ENCODE measurements at regions not wholly inside any gene's neighbourhood (a gene's known extent, or its start where the extent isn't known, plus 50 kb on each side); places are given as distances from the start of the nearest gene placed in this dataset.

DNA sequence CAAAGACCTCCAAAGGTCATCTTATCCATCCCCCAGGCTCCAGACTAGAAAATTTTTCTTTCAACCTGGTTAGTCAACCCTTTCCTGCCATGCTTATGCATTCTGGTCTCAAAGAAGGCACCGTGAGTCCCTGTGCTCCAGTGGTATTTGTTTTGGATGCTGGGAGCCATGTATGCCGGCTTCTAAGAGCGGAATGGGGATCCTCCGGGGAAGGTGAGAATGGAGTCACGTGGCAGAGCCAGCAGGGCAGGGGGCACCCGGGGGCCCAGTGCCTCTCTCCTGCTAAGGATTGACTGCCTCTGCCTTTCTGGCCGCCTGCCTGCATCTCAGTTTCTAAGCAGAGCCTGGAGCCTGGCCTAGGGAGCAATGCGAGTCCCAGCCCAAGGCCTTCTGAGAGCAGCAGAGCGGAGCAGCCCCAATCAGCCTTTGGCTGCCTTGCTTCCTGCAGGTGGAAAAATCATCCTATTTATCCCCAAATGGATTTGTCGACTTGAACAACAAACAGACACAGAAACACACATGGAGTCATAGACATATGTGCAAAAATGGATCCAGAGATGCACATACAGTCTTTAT is 141.0 kb downstream of the PJA1 start:
- TF ChIP-seq, protein P1, sequence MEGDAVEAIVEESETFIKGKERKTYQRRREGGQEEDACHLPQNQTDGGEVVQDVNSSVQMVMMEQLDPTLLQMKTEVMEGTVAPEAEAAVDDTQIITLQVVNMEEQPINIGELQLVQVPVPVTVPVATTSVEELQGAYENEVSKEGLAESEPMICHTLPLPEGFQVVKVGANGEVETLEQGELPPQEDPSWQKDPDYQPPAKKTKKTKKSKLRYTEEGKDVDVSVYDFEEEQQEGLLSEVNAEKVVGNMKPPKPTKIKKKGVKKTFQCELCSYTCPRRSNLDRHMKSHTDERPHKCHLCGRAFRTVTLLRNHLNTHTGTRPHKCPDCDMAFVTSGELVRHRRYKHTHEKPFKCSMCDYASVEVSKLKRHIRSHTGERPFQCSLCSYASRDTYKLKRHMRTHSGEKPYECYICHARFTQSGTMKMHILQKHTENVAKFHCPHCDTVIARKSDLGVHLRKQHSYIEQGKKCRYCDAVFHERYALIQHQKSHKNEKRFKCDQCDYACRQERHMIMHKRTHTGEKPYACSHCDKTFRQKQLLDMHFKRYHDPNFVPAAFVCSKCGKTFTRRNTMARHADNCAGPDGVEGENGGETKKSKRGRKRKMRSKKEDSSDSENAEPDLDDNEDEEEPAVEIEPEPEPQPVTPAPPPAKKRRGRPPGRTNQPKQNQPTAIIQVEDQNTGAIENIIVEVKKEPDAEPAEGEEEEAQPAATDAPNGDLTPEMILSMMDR (IDR thresholded peaks at IDR 0.05; ENCODE audit: insufficient read depth, low read length, poor library complexity, severe bottlenecking), result no peak
- no peak for DNase-seq (ENCODE audit: low read depth)
- no peak overlapping the region for H3K4me3 ChIP-seq (ENCODE audit: low read depth, low read length)
- no peaks in the 10 kb centered on the region for H3K36me3 ChIP-seq (ENCODE audit: control insufficient read depth, insufficient read depth, low read length)
- H3K27me3 ChIP-seq (ENCODE audit: control insufficient read depth, insufficient read depth, low read length), result no peaks in the 10 kb centered on the region

DNA sequence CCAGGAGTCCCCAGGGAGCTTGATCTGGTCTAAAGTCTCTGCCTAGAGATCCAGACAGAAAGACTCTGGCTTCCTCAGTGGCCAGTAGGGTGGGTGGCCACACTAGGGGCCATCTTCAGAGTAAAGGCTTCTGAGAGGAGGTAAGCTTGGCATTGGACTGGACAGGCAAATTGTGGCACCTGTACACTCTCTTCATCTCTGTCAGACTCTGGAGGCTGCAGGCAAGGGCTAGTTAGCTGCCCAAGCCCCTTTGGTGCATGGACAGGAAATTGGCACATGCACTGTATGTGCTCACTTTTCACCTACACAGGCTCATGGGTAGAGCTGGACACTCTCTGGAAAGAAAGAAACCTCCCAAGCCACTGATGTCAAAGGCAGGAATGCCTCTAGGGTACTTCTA is 142.8 kb downstream of the PJA1 start:
- Histone ChIP-seq H3K36me3 (ENCODE audit: control insufficient read depth, insufficient read depth, low read length) (no peaks in the 10 kb centered on the region), H3K27me3 (ENCODE audit: control insufficient read depth, insufficient read depth, low read length) (no peaks in the 10 kb centered on the region), H3K4me3 (ENCODE audit: low read depth, low read length) (no peak overlapping the region)
- no peak for DNase-seq (ENCODE audit: low read depth)
- TF ChIP-seq, protein P1 (IDR thresholded peaks at IDR 0.05; ENCODE audit: insufficient read depth, low read length, poor library complexity, severe bottlenecking), result no peak

DNA sequence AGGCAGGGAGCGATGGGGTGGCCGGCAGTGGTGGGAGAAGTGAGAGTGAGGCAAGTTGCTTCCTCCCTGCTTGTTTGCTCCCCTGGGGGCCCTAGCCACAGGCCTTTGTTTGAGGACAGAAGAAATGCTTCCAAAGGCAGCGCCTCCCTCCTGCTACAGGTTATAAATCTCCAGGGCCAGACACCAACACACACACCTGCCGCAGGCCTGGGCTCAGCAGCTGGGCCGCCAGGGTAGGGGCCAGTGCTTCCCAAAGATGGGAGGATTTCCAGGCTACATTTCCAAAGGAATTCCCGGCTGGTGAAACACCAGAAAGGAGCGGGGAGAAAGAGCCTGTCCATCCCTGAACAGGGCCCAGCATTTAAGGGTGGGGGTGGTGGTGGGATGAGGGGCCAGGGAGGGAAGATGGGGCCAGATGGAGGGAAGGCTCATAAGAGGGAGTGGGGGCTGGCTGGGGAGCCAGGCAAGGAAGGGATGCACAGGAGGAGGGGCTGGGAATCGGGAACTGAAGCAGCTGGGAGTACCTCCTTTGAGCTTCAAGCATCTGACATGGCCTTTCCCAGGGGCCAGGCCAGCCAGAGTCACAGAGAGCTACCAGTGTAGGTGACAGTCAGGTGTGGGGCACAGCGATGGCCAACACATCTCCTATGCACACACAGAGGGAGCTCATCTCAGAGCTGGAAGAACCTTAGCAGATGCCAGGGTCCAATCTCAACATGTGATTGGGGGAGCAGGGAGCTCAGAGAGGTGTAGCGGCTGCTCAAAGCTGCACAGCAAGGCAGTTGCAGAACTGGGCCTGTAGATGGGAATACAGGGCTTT is 143.9 kb downstream of the PJA1 start:
- no peak overlapping the region for H3K4me3 ChIP-seq (ENCODE audit: low read depth, low read length)
- no peak for DNase-seq (ENCODE audit: low read depth)
- TF ChIP-seq, protein P1 (IDR thresholded peaks at IDR 0.05; ENCODE audit: insufficient read depth, low read length, poor library complexity, severe bottlenecking), result no peak
- no peaks in the 10 kb centered on the region for H3K36me3 ChIP-seq (ENCODE audit: control insufficient read depth, insufficient read depth, low read length)
- no peaks in the 10 kb centered on the region for H3K27me3 ChIP-seq (ENCODE audit: control insufficient read depth, insufficient read depth, low read length)

DNA sequence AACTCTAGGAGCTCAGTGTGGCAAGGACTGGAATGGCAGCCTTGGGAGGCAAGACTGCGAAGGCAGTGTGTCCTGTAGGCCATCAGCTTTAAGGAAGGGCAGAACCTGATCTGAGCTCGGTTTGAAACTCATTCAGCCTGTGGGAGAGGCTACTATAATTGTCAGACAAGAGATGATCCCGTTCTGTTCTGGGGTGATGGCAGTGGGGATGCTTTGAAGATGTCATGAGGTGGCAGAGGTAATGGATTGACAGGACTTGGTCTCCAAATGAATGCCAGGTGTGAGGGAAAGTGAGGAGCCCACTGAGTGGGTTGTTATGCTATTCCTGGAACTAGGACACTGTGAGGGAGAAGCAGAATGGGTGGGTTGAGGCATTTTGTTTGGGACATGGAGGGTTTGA is 144.9 kb downstream of the PJA1 start:
- no peaks in the 10 kb centered on the region for H3K36me3 ChIP-seq (ENCODE audit: control insufficient read depth, insufficient read depth, low read length)
- DNase-seq (ENCODE audit: low read depth), result no peak
- H3K27me3 ChIP-seq (ENCODE audit: control insufficient read depth, insufficient read depth, low read length), result no peaks in the 10 kb centered on the region
- no peak overlapping the region for H3K4me3 ChIP-seq (ENCODE audit: low read depth, low read length)
- TF ChIP-seq, protein P1 (IDR thresholded peaks at IDR 0.05; ENCODE audit: insufficient read depth, low read length, poor library complexity, severe bottlenecking), result no peak

DNA sequence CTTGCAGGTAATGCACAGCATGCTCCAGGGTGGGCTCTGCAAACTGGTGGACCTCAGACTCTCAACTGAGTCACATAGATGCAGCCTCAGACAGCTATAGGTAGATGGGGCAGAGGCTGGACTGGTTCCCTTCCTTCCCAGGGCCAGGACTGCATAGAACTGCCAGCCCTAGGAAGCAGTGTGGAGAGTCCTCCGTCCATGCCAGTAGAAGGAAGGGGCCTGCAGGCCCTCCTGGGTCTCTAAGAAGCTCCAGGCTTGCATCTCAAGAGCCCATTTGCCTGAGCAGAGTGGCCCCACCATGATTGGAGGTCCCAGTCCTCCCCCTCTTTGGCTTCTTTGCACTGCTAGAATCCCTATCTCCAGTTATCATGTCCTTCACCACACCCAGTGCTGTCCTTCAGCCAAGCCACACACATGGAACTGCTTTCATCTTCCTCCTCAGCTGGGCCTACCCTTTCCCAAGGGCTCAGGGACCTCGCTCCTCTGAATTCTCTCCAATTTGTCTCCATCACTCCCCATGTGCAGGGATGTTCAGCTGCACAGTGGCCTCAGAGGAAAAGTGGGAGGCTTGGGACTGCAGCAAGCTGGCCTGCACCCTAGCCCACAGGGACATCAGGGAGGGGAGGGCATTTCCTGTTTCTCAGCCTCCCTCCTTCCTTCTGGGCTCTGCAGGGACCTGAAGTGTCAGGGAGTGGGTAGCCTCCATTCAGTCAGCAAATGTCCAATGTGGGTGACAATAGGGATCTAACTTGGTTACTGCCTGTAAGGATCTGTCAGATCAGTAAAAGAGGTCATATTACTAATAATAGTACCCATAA is 146.0 kb downstream of the PJA1 start:
- no peaks in the 10 kb centered on the region for H3K36me3 ChIP-seq (ENCODE audit: control insufficient read depth, insufficient read depth, low read length)
- no peak overlapping the region for H3K4me3 ChIP-seq (ENCODE audit: low read depth, low read length)
- TF ChIP-seq, protein P1 (IDR thresholded peaks at IDR 0.05; ENCODE audit: insufficient read depth, low read length, poor library complexity, severe bottlenecking), result no peak
- no peak for DNase-seq (ENCODE audit: low read depth)
- no peaks in the 10 kb centered on the region for H3K27me3 ChIP-seq (ENCODE audit: control insufficient read depth, insufficient read depth, low read length)
